PC-9 (cell line): ENCODE measurements at regions not wholly inside any gene's neighbourhood (a gene's known extent, or its start where the extent isn't known, plus 50 kb on each side); places are given as distances from the start of the nearest gene placed in this dataset.

Experiments used
- BruUV-seq: library from RNA; stranded (reverse); fragments of 400-500 nt; replicated peaks from 2 replicates; lab custom pipeline; 2021; lab: Mats Ljungman, UMichigan
- CTCF ChIA-PET: fragments of 300-600 bp; sonication (Branson Sonifier 250); formaldehyde crosslinking; loops from one replicate; lab custom pipeline; 2022; ENCODE audit warnings: antibody characterized with exemption; lab: Charles Lee
- POLR2A ChIA-PET: fragments of 300-600 bp; sonication (Branson Sonifier 250); formaldehyde crosslinking; loops from one replicate; lab custom pipeline; 2022; ENCODE audit warnings: antibody characterized with exemption; ENCODE audit not compliant: unreplicated experiment; lab: Charles Lee
- DNase-seq, 2 experiments: peaks; one replicate each; pipeline versions ENCODE4 v3.0.0 to v3.0.0-alpha.2; 2015 to 2022; ENCODE audit warnings: mixed read lengths in 1 of 2
- H2AFZ ChIP-seq: fragments of 200-600 bp; sonication (generic); 2 replicates; pipeline ENCODE4 v1.8.1; 2017; ENCODE audit warnings: antibody characterized with exemption
- H3F3A ChIP-seq: fragments of 200-600 bp; sonication (generic); 2 replicates; pipeline ENCODE4 v1.8.1; 2017; ENCODE audit warnings: antibody characterized with exemption, mild to moderate bottlenecking, low read depth; ENCODE audit not compliant: insufficient read depth
- H3K27ac ChIP-seq: fragments of 200-600 bp; sonication (generic); 2 replicates; pipeline ENCODE4 v1.6.1; 2016; ENCODE audit warnings: mixed run types
- H3K27me3 ChIP-seq: fragments of 200-600 bp; sonication (generic); 2 replicates; pipeline ENCODE4 v1.6.1; 2016; ENCODE audit warnings: low read depth, mixed run types; ENCODE audit not compliant: insufficient read depth
- H3K36me3 ChIP-seq: fragments of 200-600 bp; sonication (generic); 2 replicates; pipeline ENCODE4 v1.6.1; 2016; ENCODE audit warnings: low read depth, mixed run types
- H3K4me1 ChIP-seq: fragments of 200-600 bp; sonication (generic); replicated peaks from 2 replicates; pipeline ENCODE4 v1.6.1; 2016; ENCODE audit warnings: mixed run types; ENCODE audit not compliant: insufficient read depth
- H3K4me2 ChIP-seq: fragments of 200-600 bp; sonication (generic); 2 replicates; pipeline ENCODE4 v1.6.1; 2017; ENCODE audit warnings: mixed run types
- H3K4me3 ChIP-seq: fragments of 200-600 bp; sonication (generic); 2 replicates; pipeline ENCODE4 v1.6.1; 2016; ENCODE audit warnings: mixed run types
- H3K79me2 ChIP-seq: fragments of 200-600 bp; sonication (generic); 2 replicates; pipeline ENCODE4 v1.6.1; 2017; ENCODE audit warnings: low read depth, mixed run types
- H3K9me2 ChIP-seq: fragments of 200-600 bp; sonication (generic); 2 replicates; pipeline ENCODE4 v1.8.1; 2017; ENCODE audit warnings: mild to moderate bottlenecking; ENCODE audit not compliant: insufficient read depth
- H3K9me3 ChIP-seq: fragments of 200-600 bp; sonication (generic); 2 replicates; pipeline ENCODE4 v1.8.1; 2016; ENCODE audit warnings: low read depth; ENCODE audit not compliant: insufficient read depth
- H4K20me1 ChIP-seq: fragments of 200-600 bp; sonication (generic); 2 replicates; pipeline ENCODE4 v1.8.1; 2017; ENCODE audit not compliant: insufficient read depth
- CTCF ChIP-seq: fragments of 200-600 bp; sonication (generic); conservative IDR thresholded peaks from 2 replicates; pipeline ENCODE4 v1.6.1; 2017; ENCODE audit warnings: mixed run types, antibody characterized with exemption, mild to moderate bottlenecking, moderate library complexity
- EZH2 ChIP-seq: fragments of 200-600 bp; sonication (generic); IDR thresholded peaks from 2 replicates; pipeline ENCODE4 v1.8.0; 2017; ENCODE audit warnings: antibody characterized with exemption, low read depth
- intact Hi-C: fragments of 100-400 bp; cut with micrococcal nuclease; formaldehyde crosslinking; loops from one replicate; pipeline ENCODE4 v1.10.0; 2022; ENCODE audit not compliant: unreplicated experiment

GRCh38 chr5:106956187-106956586, 714.5 kb downstream of the EFNA5 start:
- TF ChIP-seq CTCF: no peak
- Histone ChIP-seq H3K27ac (no peak overlapping the region), H3F3A (no peaks in the 10 kb centered on the region), H3K36me3 (no peaks in the 10 kb centered on the region), H3K4me1 (no peaks in the 10 kb centered on the region), H3K4me3 (no peak overlapping the region), H2AFZ (no peak overlapping the region; the same call in 1 of the 2 replicates), H3K27me3 (no peaks in the 10 kb centered on the region), H3K9me3 (no peaks in the 10 kb centered on the region), H4K20me1 (no peaks in the 10 kb centered on the region), H3K4me2 (no peak overlapping the region), H3K9me2 (no peaks in the 10 kb centered on the region; the same call in 1 of the 2 replicates), H3K79me2 (no peaks in the 10 kb centered on the region)
- DNase-seq: no peak
- POLR2A ChIA-PET: no interaction called here
- intact Hi-C loops: no loop called here
- no TSS peak for BruUV-seq
- CTCF ChIA-PET: no interaction called here

- H2AFZ ChIP-seq: no peak overlapping the region
- H3K27me3 ChIP-seq: no peaks in the 10 kb centered on the region
- no TSS peak for BruUV-seq
- H3K9me3 ChIP-seq: no peaks in the 10 kb centered on the region
- 0 out of 2 replicates have a peak, but pooled peaks cover 7% of the 10 kb centered on the region for H3K4me1 ChIP-seq
- H3F3A ChIP-seq: no peaks in the 10 kb centered on the region
- ChIA-PET POLR2A (no interaction called here), CTCF (no interaction called here)
- no peak overlapping the region for H3K4me3 ChIP-seq
- H4K20me1 ChIP-seq: no peaks in the 10 kb centered on the region
- intact Hi-C loops: no loop called here
- no peak overlapping the region for H3K4me2 ChIP-seq
- H3K27ac ChIP-seq: no peak overlapping the region
- H3K36me3 ChIP-seq: no peaks in the 10 kb centered on the region
- DNase-seq: peak; percentile 16 to 51
- no peaks in the 10 kb centered on the region for H3K9me2 ChIP-seq
- no peaks in the 10 kb centered on the region for H3K79me2 ChIP-seq
- TF ChIP-seq EZH2 (no peak), CTCF (no peak)
Measured at GRCh38 chr5:106940986-106941385, 729.8 kb downstream of the EFNA5 start.

GRCh38 chr5:106940301-106940846, 730.4 kb downstream of the EFNA5 start:
- no TSS peak for BruUV-seq
- H3K27me3 ChIP-seq: no peaks in the 10 kb centered on the region

More at GRCh38 chr5:106940301-106940846, 730.4 kb downstream of the EFNA5 start:
- Histone ChIP-seq H3K79me2 (no peaks in the 10 kb centered on the region), H3K36me3 (no peaks in the 10 kb centered on the region), H3F3A (no peaks in the 10 kb centered on the region), H3K4me2 (no peak overlapping the region), H3K27ac (no peak overlapping the region), H4K20me1 (no peaks in the 10 kb centered on the region), H3K9me2 (no peaks in the 10 kb centered on the region), H3K4me3 (no peak overlapping the region), H3K9me3 (no peaks in the 10 kb centered on the region), H2AFZ (no peak overlapping the region), H3K4me1 (0 out of 2 replicates have a peak, but pooled peaks cover 7% of the 10 kb centered on the region)
- POLR2A ChIA-PET: no interaction called here
- TF ChIP-seq EZH2: no peak
- no peak for TF ChIP-seq CTCF
- DNase-seq: no peak
- intact Hi-C loops: no loop called here
- CTCF ChIA-PET: no interaction called here
